WTC11 (cell line): ENCODE measurements at regions not wholly inside any gene's neighbourhood (a gene's known extent, or its start where the extent isn't known, plus 50 kb on each side); places are given as distances from the start of the nearest gene placed in this dataset.

Experiments used
- ATAC-seq: fragments of 200-7000 bp; cut with Tn5 transposase; 2 replicates; pipeline ENCODE4 v1.10.0; 2021; ENCODE audit warnings: mild to moderate bottlenecking, moderate library complexity
- CTCF ChIA-PET: fragments of 300-600 bp; sonication (Branson Sonifier 250); formaldehyde crosslinking; loops from one replicate; lab custom pipeline; 2021; ENCODE audit warnings: antibody characterized with exemption; lab: Charles Lee
- POLR2A ChIA-PET: fragments of 350-600 bp; sonication (Branson Sonifier 250); formaldehyde crosslinking; loops from one replicate; lab custom pipeline; 2021; ENCODE audit warnings: antibody characterized with exemption; lab: Charles Lee
- DNase-seq: peaks from one replicate; pipeline ENCODE4 v3.0.0; 2021; ENCODE audit warnings: low spot score
- H3K27ac Mint-ChIP-seq: 2 replicates; pipeline ENCODE4 v1.8.0; 2021; ENCODE audit warnings: mixed read lengths
- H3K27me3 Mint-ChIP-seq: 2 replicates; pipeline ENCODE4 v1.8.0; 2021; ENCODE audit warnings: low read depth, mild to moderate bottlenecking, moderate library complexity, mixed read lengths
- H3K36me3 Mint-ChIP-seq: 2 replicates; pipeline ENCODE4 v1.8.0; 2021; ENCODE audit warnings: mixed read lengths
- H3K4me1 Mint-ChIP-seq: 2 replicates; pipeline ENCODE4 v1.8.0; 2022; ENCODE audit warnings: mixed read lengths
- H3K4me3 Mint-ChIP-seq: 2 replicates; pipeline ENCODE4 v1.8.0; 2021; ENCODE audit warnings: mild to moderate bottlenecking, moderate library complexity, mixed read lengths
- H3K9me3 Mint-ChIP-seq: 2 replicates; pipeline ENCODE4 v1.8.0; 2021; ENCODE audit warnings: mixed read lengths
- AFF4 ChIP-seq: sonication (generic); formaldehyde crosslinking; IDR thresholded peaks from 2 replicates; pipeline ENCODE4 v1.8.1; 2023; ENCODE audit warnings: mild to moderate bottlenecking, missing genetic modification reagents, borderline replicate concordance
- ELF4 ChIP-seq: sonication (generic); formaldehyde crosslinking; IDR thresholded peaks from 2 replicates; pipeline ENCODE4 v1.8.1; 2022; ENCODE audit warnings: low read depth, mild to moderate bottlenecking, moderate library complexity, missing genetic modification reagents
- ERG ChIP-seq: fragments of 250-450 bp; sonication (Bioruptor Pico); IDR thresholded peaks from 2 replicates; pipeline ENCODE4 v1.8.0; 2021; ENCODE audit warnings: mild to moderate bottlenecking
- IRF2 ChIP-seq: sonication (generic); formaldehyde crosslinking; IDR thresholded peaks from 2 replicates; pipeline ENCODE4 v1.8.0; 2022; ENCODE audit warnings: low read depth, missing genetic modification reagents, borderline replicate concordance
- JUN ChIP-seq: sonication (generic); formaldehyde crosslinking; IDR thresholded peaks from 2 replicates; pipeline ENCODE4 v1.8.0; 2023; ENCODE audit warnings: mild to moderate bottlenecking, missing genetic modification reagents
- SOX15 ChIP-seq: fragments of 250-450 bp; sonication (Bioruptor Pico); IDR thresholded peaks from 2 replicates; pipeline ENCODE4 v1.9.0; 2021; ENCODE audit warnings: mild to moderate bottlenecking
- ZBTB21 ChIP-seq: sonication (generic); formaldehyde crosslinking; IDR thresholded peaks from 2 replicates; pipeline ENCODE4 v1.8.1; 2023; ENCODE audit warnings: mild to moderate bottlenecking, missing genetic modification reagents, borderline replicate concordance
- ZNF425 ChIP-seq: fragments of 250-450 bp; sonication (Bioruptor Pico); conservative IDR thresholded peaks from 2 replicates; pipeline ENCODE4 v1.9.0; 2021; ENCODE audit warnings: mild to moderate bottlenecking
- ZNF512 ChIP-seq: sonication (generic); formaldehyde crosslinking; IDR thresholded peaks from 2 replicates; pipeline ENCODE4 v1.8.1; 2022; ENCODE audit warnings: missing genetic modification reagents, borderline replicate concordance
- TF ChIP-seq, protein P1 (sequence below): sonication (generic); formaldehyde crosslinking; IDR thresholded peaks from 2 replicates; pipeline ENCODE4 v1.8.1; 2023; ENCODE audit warnings: mild to moderate bottlenecking, missing genetic modification reagents
- TF ChIP-seq, protein P2 (sequence below): sonication (generic); formaldehyde crosslinking; IDR thresholded peaks from 2 replicates; pipeline ENCODE4 v1.8.0; 2022; ENCODE audit warnings: mild to moderate bottlenecking, missing genetic modification reagents
- TF ChIP-seq, protein P3 (sequence below): fragments of 250-450 bp; sonication (Bioruptor Pico); IDR thresholded peaks from 2 replicates; pipeline ENCODE4 v2.1.2; 2022; ENCODE audit warnings: mild to moderate bottlenecking, moderate library complexity
- TF ChIP-seq, protein P4 (sequence below): sonication (generic); formaldehyde crosslinking; conservative IDR thresholded peaks from 2 replicates; pipeline ENCODE4 v1.8.1; 2023; ENCODE audit warnings: mild to moderate bottlenecking, low read depth, missing genetic modification reagents, moderate library complexity
- TF ChIP-seq, protein P5 (sequence below): sonication (generic); formaldehyde crosslinking; IDR thresholded peaks from 2 replicates; pipeline ENCODE4 v1.8.1; 2023; ENCODE audit warnings: mild to moderate bottlenecking, missing genetic modification reagents, moderate library complexity

DNA sequence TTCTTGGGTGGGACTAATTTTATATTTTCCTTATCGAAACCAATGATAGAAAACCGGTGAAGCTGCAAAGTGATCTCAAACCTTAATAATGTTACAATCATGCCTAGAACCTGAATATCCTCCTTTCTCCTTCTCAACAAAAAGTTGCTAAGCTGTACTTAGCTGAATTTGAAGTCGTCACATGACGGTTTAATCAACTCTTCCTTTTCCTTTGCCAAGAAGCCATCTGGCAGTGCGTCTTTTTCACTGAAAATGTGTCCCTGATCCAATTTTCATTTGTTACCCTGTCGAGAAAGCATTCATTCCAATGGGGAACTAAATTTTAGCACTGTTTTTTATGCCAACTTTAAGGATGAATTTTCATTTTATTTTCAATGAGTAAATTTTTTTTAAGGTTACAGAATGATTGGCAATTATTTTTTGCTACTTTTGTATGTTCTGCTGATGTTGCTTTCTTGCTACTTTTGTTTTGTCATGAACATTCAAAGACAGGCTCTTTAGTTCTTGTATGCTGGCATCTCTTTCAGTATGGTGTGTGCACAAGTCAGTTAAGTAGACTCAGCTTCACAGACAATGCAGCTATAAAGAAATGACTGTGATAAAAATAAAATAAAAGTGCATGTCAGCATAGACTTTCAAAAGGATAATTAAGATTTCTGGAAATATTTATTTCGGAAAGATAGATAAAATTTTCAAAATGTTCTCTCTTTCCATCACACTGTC is 980.0 kb downstream of the DNAJB9 start:
- no peaks in the 10 kb centered on the region for H3K27me3 Mint-ChIP-seq
- ATAC-seq (no peak), DNase-seq (no peak)
- H3K4me1 Mint-ChIP-seq = peaks cover 22% of the 10 kb centered on the region
- ChIA-PET POLR2A (no interaction called here), CTCF (no interaction called here)
- no peak for TF ChIP-seq AFF4 (CRISPR knock-in tag)
- TF ChIP-seq, protein P1, sequence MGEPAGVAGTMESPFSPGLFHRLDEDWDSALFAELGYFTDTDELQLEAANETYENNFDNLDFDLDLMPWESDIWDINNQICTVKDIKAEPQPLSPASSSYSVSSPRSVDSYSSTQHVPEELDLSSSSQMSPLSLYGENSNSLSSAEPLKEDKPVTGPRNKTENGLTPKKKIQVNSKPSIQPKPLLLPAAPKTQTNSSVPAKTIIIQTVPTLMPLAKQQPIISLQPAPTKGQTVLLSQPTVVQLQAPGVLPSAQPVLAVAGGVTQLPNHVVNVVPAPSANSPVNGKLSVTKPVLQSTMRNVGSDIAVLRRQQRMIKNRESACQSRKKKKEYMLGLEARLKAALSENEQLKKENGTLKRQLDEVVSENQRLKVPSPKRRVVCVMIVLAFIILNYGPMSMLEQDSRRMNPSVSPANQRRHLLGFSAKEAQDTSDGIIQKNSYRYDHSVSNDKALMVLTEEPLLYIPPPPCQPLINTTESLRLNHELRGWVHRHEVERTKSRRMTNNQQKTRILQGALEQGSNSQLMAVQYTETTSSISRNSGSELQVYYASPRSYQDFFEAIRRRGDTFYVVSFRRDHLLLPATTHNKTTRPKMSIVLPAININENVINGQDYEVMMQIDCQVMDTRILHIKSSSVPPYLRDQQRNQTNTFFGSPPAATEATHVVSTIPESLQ (CRISPR knock-in tag) = no peak
- no peak for TF ChIP-seq ERG (CRISPR knock-in tag)
- no peak for TF ChIP-seq SOX15 (CRISPR knock-in tag)
- TF ChIP-seq JUN (CRISPR knock-in tag) = no peak
- no peak for TF ChIP-seq ZBTB21 (CRISPR knock-in tag)
- TF ChIP-seq, protein P2, sequence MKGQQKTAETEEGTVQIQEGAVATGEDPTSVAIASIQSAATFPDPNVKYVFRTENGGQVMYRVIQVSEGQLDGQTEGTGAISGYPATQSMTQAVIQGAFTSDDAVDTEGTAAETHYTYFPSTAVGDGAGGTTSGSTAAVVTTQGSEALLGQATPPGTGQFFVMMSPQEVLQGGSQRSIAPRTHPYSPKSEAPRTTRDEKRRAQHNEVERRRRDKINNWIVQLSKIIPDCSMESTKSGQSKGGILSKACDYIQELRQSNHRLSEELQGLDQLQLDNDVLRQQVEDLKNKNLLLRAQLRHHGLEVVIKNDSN (CRISPR knock-in tag) = no peak
- H3K36me3 Mint-ChIP-seq = peaks cover 21% of the 10 kb centered on the region
- H3K9me3 Mint-ChIP-seq = peaks cover 25% of the 10 kb centered on the region
- no peak overlapping the region for H3K27ac Mint-ChIP-seq
- H3K4me3 Mint-ChIP-seq = no peak overlapping the region

DNA sequence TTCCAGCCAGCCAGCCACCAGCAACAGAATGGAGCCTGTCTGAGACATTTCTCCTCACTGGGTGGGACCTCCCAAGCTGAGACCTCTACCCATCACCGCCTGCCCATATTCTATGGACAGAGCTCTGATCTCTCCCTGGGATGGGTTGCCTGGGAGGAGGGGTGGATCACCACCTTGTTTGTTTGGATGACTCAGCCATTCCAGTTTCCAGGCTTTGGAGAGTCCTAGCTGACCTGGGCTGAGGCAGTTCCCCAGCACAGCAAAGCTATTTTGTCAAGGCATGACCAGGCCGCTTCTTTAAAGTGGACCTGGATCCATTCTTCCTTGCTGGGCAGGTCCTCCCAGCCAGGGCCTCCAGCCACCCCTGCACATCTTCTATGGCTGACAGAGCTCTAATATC is 982.3 kb downstream of the DNAJB9 start:
- H3K27ac Mint-ChIP-seq = no peak overlapping the region
- H3K36me3 Mint-ChIP-seq = peaks cover 41% of the 10 kb centered on the region
- DNase-seq = no peak
- TF ChIP-seq ZNF425 (CRISPR knock-in tag) = no peak
- TF ChIP-seq, protein P3, sequence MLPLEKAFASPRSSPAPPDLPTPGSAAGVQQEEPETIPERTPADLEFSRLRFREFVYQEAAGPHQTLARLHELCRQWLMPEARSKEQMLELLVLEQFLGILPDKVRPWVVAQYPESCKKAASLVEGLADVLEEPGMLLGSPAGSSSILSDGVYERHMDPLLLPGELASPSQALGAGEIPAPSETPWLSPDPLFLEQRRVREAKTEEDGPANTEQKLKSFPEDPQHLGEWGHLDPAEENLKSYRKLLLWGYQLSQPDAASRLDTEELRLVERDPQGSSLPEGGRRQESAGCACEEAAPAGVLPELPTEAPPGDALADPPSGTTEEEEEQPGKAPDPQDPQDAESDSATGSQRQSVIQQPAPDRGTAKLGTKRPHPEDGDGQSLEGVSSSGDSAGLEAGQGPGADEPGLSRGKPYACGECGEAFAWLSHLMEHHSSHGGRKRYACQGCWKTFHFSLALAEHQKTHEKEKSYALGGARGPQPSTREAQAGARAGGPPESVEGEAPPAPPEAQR (CRISPR knock-in tag) = no peak
- TF ChIP-seq ZNF512 = no peak
- TF ChIP-seq, protein P4, sequence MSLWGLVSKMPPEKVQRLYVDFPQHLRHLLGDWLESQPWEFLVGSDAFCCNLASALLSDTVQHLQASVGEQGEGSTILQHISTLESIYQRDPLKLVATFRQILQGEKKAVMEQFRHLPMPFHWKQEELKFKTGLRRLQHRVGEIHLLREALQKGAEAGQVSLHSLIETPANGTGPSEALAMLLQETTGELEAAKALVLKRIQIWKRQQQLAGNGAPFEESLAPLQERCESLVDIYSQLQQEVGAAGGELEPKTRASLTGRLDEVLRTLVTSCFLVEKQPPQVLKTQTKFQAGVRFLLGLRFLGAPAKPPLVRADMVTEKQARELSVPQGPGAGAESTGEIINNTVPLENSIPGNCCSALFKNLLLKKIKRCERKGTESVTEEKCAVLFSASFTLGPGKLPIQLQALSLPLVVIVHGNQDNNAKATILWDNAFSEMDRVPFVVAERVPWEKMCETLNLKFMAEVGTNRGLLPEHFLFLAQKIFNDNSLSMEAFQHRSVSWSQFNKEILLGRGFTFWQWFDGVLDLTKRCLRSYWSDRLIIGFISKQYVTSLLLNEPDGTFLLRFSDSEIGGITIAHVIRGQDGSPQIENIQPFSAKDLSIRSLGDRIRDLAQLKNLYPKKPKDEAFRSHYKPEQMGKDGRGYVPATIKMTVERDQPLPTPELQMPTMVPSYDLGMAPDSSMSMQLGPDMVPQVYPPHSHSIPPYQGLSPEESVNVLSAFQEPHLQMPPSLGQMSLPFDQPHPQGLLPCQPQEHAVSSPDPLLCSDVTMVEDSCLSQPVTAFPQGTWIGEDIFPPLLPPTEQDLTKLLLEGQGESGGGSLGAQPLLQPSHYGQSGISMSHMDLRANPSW (CRISPR knock-in tag) = no peak
- no peak for TF ChIP-seq ELF4 (CRISPR knock-in tag)
- TF ChIP-seq, protein P5, sequence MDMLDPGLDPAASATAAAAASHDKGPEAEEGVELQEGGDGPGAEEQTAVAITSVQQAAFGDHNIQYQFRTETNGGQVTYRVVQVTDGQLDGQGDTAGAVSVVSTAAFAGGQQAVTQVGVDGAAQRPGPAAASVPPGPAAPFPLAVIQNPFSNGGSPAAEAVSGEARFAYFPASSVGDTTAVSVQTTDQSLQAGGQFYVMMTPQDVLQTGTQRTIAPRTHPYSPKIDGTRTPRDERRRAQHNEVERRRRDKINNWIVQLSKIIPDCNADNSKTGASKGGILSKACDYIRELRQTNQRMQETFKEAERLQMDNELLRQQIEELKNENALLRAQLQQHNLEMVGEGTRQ (CRISPR knock-in tag) = no peak
- no peak for TF ChIP-seq IRF2 (CRISPR knock-in tag)

More for the DNA sequence above, 982.3 kb downstream of the DNAJB9 start:
- POLR2A ChIA-PET = no interaction called here
- peaks cover 14% of the 10 kb centered on the region for H3K4me1 Mint-ChIP-seq
- no peak overlapping the region for H3K4me3 Mint-ChIP-seq
- peaks cover 47% of the 10 kb centered on the region for H3K9me3 Mint-ChIP-seq
- ATAC-seq = no peak
- CTCF ChIA-PET = no interaction called here
- H3K27me3 Mint-ChIP-seq = no peaks in the 10 kb centered on the region
